ENCODE measurements at regions not wholly inside any gene's neighbourhood (a gene's known extent, or its start where the extent isn't known, plus 50 kb on each side); places are given as distances from the start of the nearest gene placed in this dataset.

GRCh38 chr1:14495996-14496395 lies 102.5 kb upstream of the KAZN start:
- WGBS, 2 donors (ENCODE audit: extremely low coverage in 2 of 2, insufficient read length in 2 of 2, insufficient replicate concordance in 1 of 2) = no CpG with 5 or more reads among the region's 3 CpGs
- DNase-seq (ENCODE audit: low spot score) = no peak
- no peak overlapping the region for H2BK120ac ChIP-seq (ENCODE audit: low read depth, low read length)

GRCh38 chr1:14498839-14499238 lies 99.6 kb upstream of the KAZN start:
- Histone ChIP-seq H3K79me1 (ENCODE audit: low read depth, low read length) (no peaks in the 10 kb centered on the region), H2AFZ (ENCODE audit: low read length) (no peak overlapping the region), H3K9ac (ENCODE audit: low read depth, low read length, poor library complexity) (no peak overlapping the region), H4K8ac (ENCODE audit: low read depth, low read length) (no peak overlapping the region), H2BK12ac (ENCODE audit: low read length) (no peak overlapping the region), H3K4me2 (ENCODE audit: insufficient read depth, low read length, poor library complexity, severe bottlenecking) (no peak overlapping the region), H2BK120ac (ENCODE audit: low read depth, low read length) (no peak overlapping the region), H3K27me3 (ENCODE audit: control insufficient read depth in 3 of 3, insufficient read depth in 3 of 3, low read depth in 1 of 3, low read length in 3 of 3) (no peaks in the 10 kb centered on the region), H3K4ac (ENCODE audit: low read length) (no peak overlapping the region), H2AK5ac (ENCODE audit: low read depth, low read length) (no peak overlapping the region), H4K91ac (ENCODE audit: low read depth, low read length, poor library complexity) (no peak overlapping the region), H3K27ac (replicated peaks; ENCODE audit: low read length) (no peak overlapping the region), H2BK15ac (ENCODE audit: low read length) (no peak overlapping the region), H3K14ac (ENCODE audit: low read length) (no peak overlapping the region), H3K23ac (ENCODE audit: low read depth, low read length, poor library complexity) (no peak overlapping the region), H3K9me3 (replicated peaks in 1 of 2; ENCODE audit: control insufficient read depth in 2 of 2, insufficient read depth in 1 of 2, low read depth in 1 of 2, low read length in 2 of 2) (peaks cover 0 to 9% of the 10 kb centered on the region in 2 donors), H2BK5ac (ENCODE audit: low read length) (no peak overlapping the region), H3K4me3 (ENCODE audit: low read length in 2 of 2) (no peak overlapping the region), H3K18ac (ENCODE audit: low read length) (no peak overlapping the region), H3K4me1 (ENCODE audit: control insufficient read depth in 2 of 2, insufficient read depth in 1 of 2, low read depth in 1 of 2, low read length in 2 of 2) (peaks cover 0 to 11% of the 10 kb centered on the region in 2 donors), H3K36me3 (replicated peaks in 1 of 2; ENCODE audit: control insufficient read depth in 2 of 2, insufficient read depth in 2 of 2, low read length in 2 of 2) (no peaks in the 10 kb centered on the region)
- DNase-seq (ENCODE audit: low spot score) = no peak
- no CpG with 5 or more reads among the region's 6 CpGs for WGBS, 2 donors (ENCODE audit: extremely low coverage in 2 of 2, insufficient read length in 2 of 2, insufficient replicate concordance in 1 of 2)

More at GRCh38 chr1:14495996-14496395, 102.5 kb upstream of the KAZN start:
- no peak overlapping the region for H3K4me2 ChIP-seq (ENCODE audit: insufficient read depth, low read length, poor library complexity, severe bottlenecking)
- H2BK12ac ChIP-seq (ENCODE audit: low read length) = no peak overlapping the region
- peaks cover 0 to 11% of the 10 kb centered on the region in 2 donors for H3K4me1 ChIP-seq (ENCODE audit: control insufficient read depth in 2 of 2, insufficient read depth in 1 of 2, low read depth in 1 of 2, low read length in 2 of 2)
- H3K9ac ChIP-seq (ENCODE audit: low read depth, low read length, poor library complexity) = no peak overlapping the region
- no peak overlapping the region for H2BK5ac ChIP-seq (ENCODE audit: low read length)
- H3K18ac ChIP-seq (ENCODE audit: low read length) = no peak overlapping the region
- H3K23ac ChIP-seq (ENCODE audit: low read depth, low read length, poor library complexity) = no peak overlapping the region
- H3K27me3 ChIP-seq (ENCODE audit: control insufficient read depth in 3 of 3, insufficient read depth in 3 of 3, low read depth in 1 of 3, low read length in 3 of 3) = no peaks in the 10 kb centered on the region
- H4K91ac ChIP-seq (ENCODE audit: low read depth, low read length, poor library complexity) = no peak overlapping the region
- H2BK15ac ChIP-seq (ENCODE audit: low read length) = no peak overlapping the region
- no peak overlapping the region for H3K4me3 ChIP-seq (ENCODE audit: low read length in 2 of 2)
- H3K14ac ChIP-seq (ENCODE audit: low read length) = no peak overlapping the region
- H4K8ac ChIP-seq (ENCODE audit: low read depth, low read length) = no peak overlapping the region
- no peaks in the 10 kb centered on the region for H3K36me3 ChIP-seq (replicated peaks in 1 of 2; ENCODE audit: control insufficient read depth in 2 of 2, insufficient read depth in 2 of 2, low read length in 2 of 2)
- H3K9me3 ChIP-seq (replicated peaks in 1 of 2; ENCODE audit: control insufficient read depth in 2 of 2, insufficient read depth in 1 of 2, low read depth in 1 of 2, low read length in 2 of 2) = peaks cover 2 to 10% of the 10 kb centered on the region in 2 donors
- no peak overlapping the region for H3K4ac ChIP-seq (ENCODE audit: low read length)
- no peaks in the 10 kb centered on the region for H3K79me1 ChIP-seq (ENCODE audit: low read depth, low read length)
- H2AFZ ChIP-seq (ENCODE audit: low read length) = peak overlapping the region; percentile 60
- H2AK5ac ChIP-seq (ENCODE audit: low read depth, low read length) = no peak overlapping the region
- no peak overlapping the region for H3K27ac ChIP-seq (replicated peaks; ENCODE audit: low read length)

- no peak overlapping the region for H3K4me3 ChIP-seq (ENCODE audit: low read length in 2 of 2)
- no CpG with 5 or more reads among the region's 9 CpGs for WGBS, 2 donors (ENCODE audit: extremely low coverage in 2 of 2, insufficient read length in 2 of 2, insufficient replicate concordance in 1 of 2)
- no peak overlapping the region for H2AFZ ChIP-seq (ENCODE audit: low read length)
- no peak overlapping the region for H2BK15ac ChIP-seq (ENCODE audit: low read length)
- H3K9me3 ChIP-seq (replicated peaks in 1 of 2; ENCODE audit: control insufficient read depth in 2 of 2, insufficient read depth in 1 of 2, low read depth in 1 of 2, low read length in 2 of 2) = peaks cover 0 to 7% of the 10 kb centered on the region in 2 donors
- H3K36me3 ChIP-seq (replicated peaks in 1 of 2; ENCODE audit: control insufficient read depth in 2 of 2, insufficient read depth in 2 of 2, low read length in 2 of 2) = no peaks in the 10 kb centered on the region
- H3K27me3 ChIP-seq (ENCODE audit: control insufficient read depth in 3 of 3, insufficient read depth in 3 of 3, low read depth in 1 of 3, low read length in 3 of 3) = no peaks in the 10 kb centered on the region
- H3K14ac ChIP-seq (ENCODE audit: low read length) = no peak overlapping the region
- H4K8ac ChIP-seq (ENCODE audit: low read depth, low read length) = no peak overlapping the region
- H3K4ac ChIP-seq (ENCODE audit: low read length) = no peak overlapping the region
- no peak overlapping the region for H4K91ac ChIP-seq (ENCODE audit: low read depth, low read length, poor library complexity)
- no peak overlapping the region for H2BK12ac ChIP-seq (ENCODE audit: low read length)
- H3K4me2 ChIP-seq (ENCODE audit: insufficient read depth, low read length, poor library complexity, severe bottlenecking) = no peak overlapping the region
- H2AK5ac ChIP-seq (ENCODE audit: low read depth, low read length) = no peak overlapping the region
- no peak overlapping the region for H3K9ac ChIP-seq (ENCODE audit: low read depth, low read length, poor library complexity)
- no peak overlapping the region for H3K23ac ChIP-seq (ENCODE audit: low read depth, low read length, poor library complexity)
- DNase-seq (ENCODE audit: low spot score) = no peak
- no peak overlapping the region for H3K27ac ChIP-seq (replicated peaks; ENCODE audit: low read length)
- H2BK120ac ChIP-seq (ENCODE audit: low read depth, low read length) = no peak overlapping the region
- no peaks in the 10 kb centered on the region for H3K79me1 ChIP-seq (ENCODE audit: low read depth, low read length)
- H3K4me1 ChIP-seq (ENCODE audit: control insufficient read depth in 2 of 2, insufficient read depth in 1 of 2, low read depth in 1 of 2, low read length in 2 of 2) = peaks cover 3 to 11% of the 10 kb centered on the region in 2 donors
- no peak overlapping the region for H2BK5ac ChIP-seq (ENCODE audit: low read length)
- H3K18ac ChIP-seq (ENCODE audit: low read length) = peak overlapping the region; percentile 79
Measured at GRCh38 chr1:14499312-14500040, 99.0 kb upstream of the KAZN start.

GRCh38 chr1:14500041-14500440 lies 98.4 kb upstream of the KAZN start:
- no peak overlapping the region for H3K18ac ChIP-seq (ENCODE audit: low read length)
- H3K4me2 ChIP-seq (ENCODE audit: insufficient read depth, low read length, poor library complexity, severe bottlenecking) = no peak overlapping the region
- WGBS, 2 donors (ENCODE audit: extremely low coverage in 2 of 2, insufficient read length in 2 of 2, insufficient replicate concordance in 1 of 2) = no CpG with 5 or more reads among the region's 4 CpGs

More at GRCh38 chr1:14500041-14500440, 98.4 kb upstream of the KAZN start:
- no peaks in the 10 kb centered on the region for H3K79me1 ChIP-seq (ENCODE audit: low read depth, low read length)
- no peak overlapping the region for H4K91ac ChIP-seq (ENCODE audit: low read depth, low read length, poor library complexity)
- no peak for DNase-seq (ENCODE audit: low spot score)
- H2BK120ac ChIP-seq (ENCODE audit: low read depth, low read length) = no peak overlapping the region
- H3K4ac ChIP-seq (ENCODE audit: low read length) = no peak overlapping the region
- no peak overlapping the region for H2BK15ac ChIP-seq (ENCODE audit: low read length)
- no peak overlapping the region for H3K9ac ChIP-seq (ENCODE audit: low read depth, low read length, poor library complexity)
- no peak overlapping the region for H2AK5ac ChIP-seq (ENCODE audit: low read depth, low read length)
- no peak overlapping the region for H2BK5ac ChIP-seq (ENCODE audit: low read length)
- no peak overlapping the region for H3K27ac ChIP-seq (replicated peaks; ENCODE audit: low read length)
- no peak overlapping the region for H3K23ac ChIP-seq (ENCODE audit: low read depth, low read length, poor library complexity)
- no peak overlapping the region for H4K8ac ChIP-seq (ENCODE audit: low read depth, low read length)
- no peak overlapping the region for H3K14ac ChIP-seq (ENCODE audit: low read length)
- peaks cover 3 to 11% of the 10 kb centered on the region in 2 donors for H3K4me1 ChIP-seq (ENCODE audit: control insufficient read depth in 2 of 2, insufficient read depth in 1 of 2, low read depth in 1 of 2, low read length in 2 of 2)
- H3K27me3 ChIP-seq (ENCODE audit: control insufficient read depth in 3 of 3, insufficient read depth in 3 of 3, low read depth in 1 of 3, low read length in 3 of 3) = no peaks in the 10 kb centered on the region
- H2BK12ac ChIP-seq (ENCODE audit: low read length) = no peak overlapping the region
- peaks cover 0 to 7% of the 10 kb centered on the region in 2 donors for H3K9me3 ChIP-seq (replicated peaks in 1 of 2; ENCODE audit: control insufficient read depth in 2 of 2, insufficient read depth in 1 of 2, low read depth in 1 of 2, low read length in 2 of 2)
- no peaks in the 10 kb centered on the region for H3K36me3 ChIP-seq (replicated peaks in 1 of 2; ENCODE audit: control insufficient read depth in 2 of 2, insufficient read depth in 2 of 2, low read length in 2 of 2)
- H2AFZ ChIP-seq (ENCODE audit: low read length) = no peak overlapping the region
- no peak overlapping the region for H3K4me3 ChIP-seq (ENCODE audit: low read length in 2 of 2)
